Rectal smooth muscle tissue (tissue), 1 donor: ENCODE measurements at regions not wholly inside any gene's neighbourhood (a gene's known extent, or its start where the extent isn't known, plus 50 kb on each side); places are given as distances from the start of the nearest gene placed in this dataset.

Experiments used
- H3K27ac ChIP-seq: one replicate; pipeline ENCODE4 v1.7.0; 2013; ENCODE audit warnings: low read depth, low read length, inconsistent platforms
- H3K27me3 ChIP-seq: one replicate; pipeline ENCODE4 v1.7.0; 2013; ENCODE audit warnings: low read length; ENCODE audit not compliant: control insufficient read depth, insufficient read depth
- H3K36me3 ChIP-seq: one replicate; pipeline ENCODE4 v1.7.0; 2013; ENCODE audit warnings: low read length; ENCODE audit not compliant: control insufficient read depth, insufficient read depth
- H3K4me1 ChIP-seq: one replicate; pipeline ENCODE4 v1.7.0; 2013; ENCODE audit warnings: low read length; ENCODE audit not compliant: control insufficient read depth, insufficient read depth
- H3K4me3 ChIP-seq: one replicate; pipeline ENCODE4 v1.7.0; 2013; ENCODE audit warnings: low read length
- H3K9ac ChIP-seq: one replicate; pipeline ENCODE4 v1.7.0; 2013; ENCODE audit warnings: low read length

- Histone ChIP-seq H3K27ac (no peak overlapping the region), H3K36me3 (no peaks in the 10 kb centered on the region), H3K9ac (no peak overlapping the region), H3K27me3 (no peaks in the 10 kb centered on the region), H3K4me3 (no peak overlapping the region), H3K4me1 (peaks cover 17% of the 10 kb centered on the region)
These were observed 91.1 kb upstream of the PTPN1 start for GRCh38 chr20:50418890-50419642.

- Histone ChIP-seq H3K4me3 (no peak overlapping the region), H3K27ac (no peak overlapping the region), H3K4me1 (peaks cover 12% of the 10 kb centered on the region), H3K36me3 (no peaks in the 10 kb centered on the region), H3K27me3 (no peaks in the 10 kb centered on the region), H3K9ac (no peak overlapping the region)
These were observed 89.8 kb upstream of the PTPN1 start for GRCh38 chr20:50420380-50420779.

- Histone ChIP-seq H3K9ac (no peak overlapping the region), H3K4me1 (peaks cover 2% of the 10 kb centered on the region), H3K27me3 (no peaks in the 10 kb centered on the region), H3K4me3 (no peak overlapping the region), H3K27ac (no peak overlapping the region), H3K36me3 (no peaks in the 10 kb centered on the region)
These were observed 88.5 kb upstream of the PTPN1 start for GRCh38 chr20:50421356-50422340.

- H3K27ac ChIP-seq = no peak overlapping the region
- H3K9ac ChIP-seq = no peak overlapping the region
- H3K4me3 ChIP-seq = no peak overlapping the region
- no peaks in the 10 kb centered on the region for H3K27me3 ChIP-seq
- no peaks in the 10 kb centered on the region for H3K4me1 ChIP-seq
- no peaks in the 10 kb centered on the region for H3K36me3 ChIP-seq
These were observed 86.4 kb upstream of the PTPN1 start for GRCh38 chr20:50423758-50424157.

GRCh38 chr20:50425076-50425475 lies 85.1 kb upstream of the PTPN1 start:
- H3K27ac ChIP-seq = no peak overlapping the region
- H3K4me3 ChIP-seq = no peak overlapping the region
- H3K9ac ChIP-seq = no peak overlapping the region
- H3K36me3 ChIP-seq = no peaks in the 10 kb centered on the region
- H3K27me3 ChIP-seq = no peaks in the 10 kb centered on the region
- H3K4me1 ChIP-seq = no peaks in the 10 kb centered on the region

GRCh38 chr20:50426866-50427718 lies 83.1 kb upstream of the PTPN1 start:
- H3K4me3 ChIP-seq = no peak overlapping the region
- no peak overlapping the region for H3K9ac ChIP-seq
- no peaks in the 10 kb centered on the region for H3K36me3 ChIP-seq
- no peaks in the 10 kb centered on the region for H3K4me1 ChIP-seq
- H3K27ac ChIP-seq = no peak overlapping the region
- H3K27me3 ChIP-seq = no peaks in the 10 kb centered on the region

GRCh38 chr20:50427719-50428083 lies 82.5 kb upstream of the PTPN1 start:
- Histone ChIP-seq H3K4me3 (no peak overlapping the region), H3K9ac (no peak overlapping the region), H3K27me3 (no peaks in the 10 kb centered on the region), H3K36me3 (no peaks in the 10 kb centered on the region), H3K27ac (no peak overlapping the region), H3K4me1 (no peaks in the 10 kb centered on the region)

- H3K4me3 ChIP-seq = no peak overlapping the region
- H3K4me1 ChIP-seq = no peaks in the 10 kb centered on the region
- no peaks in the 10 kb centered on the region for H3K36me3 ChIP-seq
- H3K27ac ChIP-seq = no peak overlapping the region
- no peak overlapping the region for H3K9ac ChIP-seq
- H3K27me3 ChIP-seq = no peaks in the 10 kb centered on the region
These were observed 81.9 kb upstream of the PTPN1 start for GRCh38 chr20:50428097-50428828.

GRCh38 chr20:50429412-50429811 lies 80.8 kb upstream of the PTPN1 start:
- Histone ChIP-seq H3K27me3 (no peaks in the 10 kb centered on the region), H3K27ac (no peak overlapping the region), H3K4me3 (no peak overlapping the region), H3K36me3 (no peaks in the 10 kb centered on the region), H3K9ac (no peak overlapping the region), H3K4me1 (no peaks in the 10 kb centered on the region)

GRCh38 chr20:50431066-50431450 lies 79.1 kb upstream of the PTPN1 start:
- no peak overlapping the region for H3K9ac ChIP-seq
- H3K4me1 ChIP-seq = no peaks in the 10 kb centered on the region
- H3K36me3 ChIP-seq = no peaks in the 10 kb centered on the region
- H3K27ac ChIP-seq = no peak overlapping the region
- H3K27me3 ChIP-seq = no peaks in the 10 kb centered on the region
- H3K4me3 ChIP-seq = no peak overlapping the region

- no peaks in the 10 kb centered on the region for H3K27me3 ChIP-seq
- no peaks in the 10 kb centered on the region for H3K4me1 ChIP-seq
- no peak overlapping the region for H3K27ac ChIP-seq
- no peak overlapping the region for H3K4me3 ChIP-seq
- H3K36me3 ChIP-seq = no peaks in the 10 kb centered on the region
- H3K9ac ChIP-seq = no peak overlapping the region
These were observed 77.0 kb upstream of the PTPN1 start for GRCh38 chr20:50433001-50433761.
